SK-MEL-5 (cell line): ENCODE measurements at regions not wholly inside any gene's neighbourhood (a gene's known extent, or its start where the extent isn't known, plus 50 kb on each side); places are given as distances from the start of the nearest gene placed in this dataset.
A peak's percentile ranks its signal among the peaks of the same experiment; 100 is the strongest.

ENCODE experiments used
- DNase-seq: peaks from one replicate; pipeline ENCODE4 v3.0.0-alpha.2; 2016; ENCODE audit warnings: low read depth, low spot score
- in situ Hi-C: cut with HindIII; loops from 2 replicates; pipeline ENCODE4 v1.10.0; 2016; ENCODE audit warnings: low sequenced_read_pairs, high pct_unique_total_duplicates, low pct_unique_long_range_greater_than_20kb

DNA sequence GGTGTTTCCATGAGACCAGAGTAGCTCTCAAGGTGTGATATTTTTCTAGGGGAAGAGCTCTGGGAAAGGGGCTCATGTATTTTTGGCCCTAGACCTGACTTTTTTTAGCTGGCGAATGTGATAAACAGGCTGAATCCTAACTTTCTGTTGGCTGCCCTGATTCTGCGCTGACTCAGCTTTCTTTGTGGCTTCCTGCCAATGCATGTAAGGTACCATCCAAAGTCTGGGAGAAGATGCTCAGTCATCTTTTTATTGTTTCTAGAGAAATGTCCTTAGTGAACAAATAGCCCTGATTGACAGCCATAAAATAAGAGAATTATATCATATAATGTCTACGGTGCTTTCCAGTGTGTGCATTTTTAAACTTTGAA lies 113.6 kb upstream of the MBNL2 start:
- no peak for DNase-seq
- in situ Hi-C loops, result no loop called here

DNA sequence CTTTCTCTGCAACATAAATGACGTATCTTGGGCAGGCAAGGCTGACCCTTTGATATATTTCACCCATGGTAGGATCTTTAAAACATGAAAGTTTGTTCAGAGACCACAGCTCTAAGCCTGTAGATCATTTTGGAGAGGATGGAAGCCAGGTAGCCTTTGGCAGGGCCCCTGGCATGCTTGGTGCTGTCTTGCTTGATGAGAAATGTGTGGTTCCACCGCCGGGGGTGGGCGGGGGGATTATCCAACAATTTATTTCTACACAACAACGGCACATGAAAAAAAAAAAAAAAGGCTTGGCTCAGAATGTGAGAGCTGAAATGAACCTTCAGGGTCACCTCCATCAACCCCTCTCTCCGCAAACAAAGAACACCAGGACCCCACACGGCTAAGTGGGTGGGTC lies 112.9 kb upstream of the MBNL2 start:
- DNase-seq, result no peak
- in situ Hi-C loops, result no loop called here

DNA sequence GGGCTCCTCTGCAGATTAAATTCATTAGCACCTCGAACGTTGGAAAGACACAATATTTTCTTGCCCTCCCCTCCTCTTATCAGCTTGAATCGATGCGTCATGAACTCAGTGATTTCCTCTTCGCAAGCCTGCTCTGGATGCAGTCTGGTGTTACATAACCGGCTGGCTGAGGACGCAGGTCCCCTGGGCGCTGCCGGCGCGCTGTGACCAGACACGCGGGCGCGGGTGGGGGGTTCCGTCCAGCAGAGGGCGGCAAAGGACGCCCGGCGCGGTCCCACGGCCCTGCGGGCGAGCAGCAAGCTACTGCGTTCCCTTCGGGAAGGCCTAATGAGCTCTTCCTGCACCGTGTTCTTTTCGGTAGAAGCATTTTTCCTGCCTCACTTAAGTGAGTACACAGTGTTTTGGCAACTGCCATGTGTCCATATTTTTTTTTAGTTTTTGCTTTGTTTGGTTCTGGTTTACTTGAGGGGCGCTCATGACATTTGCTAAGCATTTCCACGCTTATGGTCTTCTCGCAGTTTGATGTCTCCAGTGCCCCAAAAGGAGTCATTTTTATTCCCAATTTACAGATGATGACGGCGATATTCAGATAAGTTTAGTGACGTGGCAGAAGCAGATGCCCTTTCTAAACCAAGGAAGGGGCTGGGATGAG lies 112.2 kb upstream of the MBNL2 start:
- peak; percentile 78 for DNase-seq
- in situ Hi-C loops, result loop anchor here (10.0 kb wide), 2 partner anchors 105 to 255 kb away; no protein-coding TSS in a partner anchor

- DNase-seq, result no peak
- in situ Hi-C loops, result loop anchor here (10.0 kb wide), 2 partner anchors 104 to 254 kb away; no protein-coding TSS in a partner anchor
Measured at GRCh38 chr13:97110936-97111335, 111.2 kb upstream of the MBNL2 start.

DNA sequence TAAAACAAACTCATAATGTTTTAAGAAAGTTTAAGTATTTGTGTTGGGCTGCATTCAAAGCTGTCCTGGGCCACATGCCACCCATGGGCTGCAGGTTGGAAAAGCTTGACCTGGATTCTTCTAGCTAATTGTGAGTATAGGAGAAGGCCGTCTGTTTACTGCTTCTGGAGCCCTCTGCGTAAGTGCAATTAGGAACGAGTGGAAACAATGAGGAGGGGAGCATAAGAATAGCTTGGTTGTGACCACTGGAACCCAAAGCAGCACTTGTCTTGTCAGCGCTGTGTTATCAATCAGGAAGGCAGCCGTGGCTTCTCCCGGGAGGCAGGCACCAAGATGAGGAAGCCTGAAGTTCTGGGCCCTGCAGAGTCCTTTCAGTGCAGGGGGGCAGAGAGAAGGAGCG lies 110.4 kb upstream of the MBNL2 start:
- in situ Hi-C loops, result loop anchor here (10.0 kb wide), 2 partner anchors 103 to 253 kb away; no protein-coding TSS in a partner anchor
- no peak for DNase-seq

DNA sequence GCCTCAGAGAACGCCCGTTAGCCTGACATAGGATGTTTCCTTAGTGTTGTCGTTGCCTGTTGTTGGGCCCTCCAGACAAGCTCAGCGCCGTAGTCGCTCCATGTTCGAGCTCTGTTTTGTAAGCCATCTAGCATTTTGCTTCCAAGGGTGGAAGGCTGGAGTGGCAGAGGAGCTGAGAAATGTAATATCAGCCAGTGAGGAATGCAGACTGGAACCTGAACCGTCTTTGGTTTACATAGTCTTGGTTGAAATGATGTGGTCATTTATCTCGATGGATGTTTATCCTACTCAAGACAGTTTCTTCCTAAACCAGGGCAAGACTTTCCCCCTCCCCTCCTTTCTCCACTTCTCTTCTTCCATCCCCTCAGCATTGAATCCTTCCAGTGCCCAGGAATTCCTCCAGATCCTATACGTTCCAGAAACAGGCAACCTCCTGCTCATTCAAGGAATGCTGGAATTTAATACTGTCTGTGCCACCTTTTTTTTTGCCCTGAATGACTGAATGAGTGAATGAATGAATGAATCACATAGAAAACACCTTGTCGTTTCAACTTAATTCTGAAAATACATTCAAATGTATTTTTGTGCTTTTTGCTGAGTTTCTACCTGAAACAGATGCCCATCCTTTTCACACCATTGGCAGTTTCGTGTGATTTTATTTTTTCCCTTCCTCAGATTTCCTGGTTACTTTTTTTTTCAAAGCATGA lies 109.5 kb upstream of the MBNL2 start:
- no peak for DNase-seq

DNA sequence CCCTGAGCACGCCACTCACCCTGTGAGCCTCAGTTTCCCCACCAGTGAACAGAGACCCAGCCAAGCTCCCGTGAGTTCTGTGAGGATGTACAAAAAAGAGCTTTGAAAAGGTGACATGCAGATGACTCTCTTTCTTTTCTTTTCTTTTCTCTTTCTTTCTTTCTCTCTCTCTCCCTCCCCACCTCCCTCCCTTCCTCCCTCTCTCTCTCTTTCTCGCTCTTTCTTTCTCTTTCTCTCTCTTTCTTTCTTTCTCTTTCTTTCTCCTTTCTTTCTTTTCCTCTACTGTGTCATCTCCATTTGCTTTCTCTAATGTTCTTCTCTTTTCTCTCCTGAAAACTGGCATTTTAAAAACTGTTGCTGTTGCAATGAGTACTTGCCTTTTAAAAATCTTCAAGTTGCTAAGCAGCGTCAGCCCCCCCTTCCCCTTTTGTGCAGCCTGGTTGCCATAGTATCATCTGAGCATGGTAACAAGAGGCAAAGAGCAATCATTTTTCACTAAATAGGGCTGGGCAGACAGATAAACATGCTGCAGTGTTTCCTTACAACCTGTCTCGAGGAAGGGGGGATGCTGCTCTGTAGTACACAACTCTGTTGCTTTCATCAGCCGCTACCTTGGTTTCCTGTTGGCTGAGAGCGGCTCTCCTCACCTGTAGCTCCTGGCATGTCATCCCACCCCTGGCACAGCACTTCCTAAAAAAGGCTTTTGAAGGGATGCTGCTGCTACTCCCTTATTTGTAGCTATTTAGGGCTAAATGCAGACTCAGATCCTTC lies 108.7 kb upstream of the MBNL2 start:
- no peak for DNase-seq
- in situ Hi-C loops, result loop anchor here (10.0 kb wide), 2 partner anchors 101 to 251 kb away; no protein-coding TSS in a partner anchor

More for the DNA sequence above, 109.5 kb upstream of the MBNL2 start:
- in situ Hi-C loops, result loop anchor here (10.0 kb wide), 2 partner anchors 102 to 252 kb away; no protein-coding TSS in a partner anchor

DNA sequence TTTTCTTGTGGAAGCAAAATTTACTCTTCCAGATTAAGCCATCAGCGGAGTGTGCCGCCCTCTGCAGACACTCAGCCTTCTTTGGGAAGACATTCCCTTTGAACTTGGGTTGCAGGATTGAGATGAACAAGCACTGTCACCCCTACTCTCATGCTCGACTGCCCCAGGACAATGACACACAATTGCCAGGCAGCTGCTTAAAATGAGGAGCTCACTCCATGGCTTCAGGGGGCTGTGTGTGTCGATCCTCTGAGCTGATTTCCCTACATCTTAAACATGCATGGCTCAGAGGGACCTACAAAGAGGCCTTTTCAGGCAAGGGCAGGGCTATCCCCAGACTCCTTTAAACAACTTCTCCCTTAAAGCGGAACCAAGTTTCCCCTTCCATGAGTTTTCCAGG lies 107.5 kb upstream of the MBNL2 start:
- in situ Hi-C loops, result loop anchor here (10.0 kb wide), 2 partner anchors 100 to 250 kb away; no protein-coding TSS in a partner anchor
- DNase-seq, result no peak

- in situ Hi-C loops, result loop anchor here (10.0 kb wide), 2 partner anchors 98 to 248 kb away; no protein-coding TSS in a partner anchor
- DNase-seq, result no peak
Measured at GRCh38 chr13:97116754-97117153, 105.4 kb upstream of the MBNL2 start.

DNA sequence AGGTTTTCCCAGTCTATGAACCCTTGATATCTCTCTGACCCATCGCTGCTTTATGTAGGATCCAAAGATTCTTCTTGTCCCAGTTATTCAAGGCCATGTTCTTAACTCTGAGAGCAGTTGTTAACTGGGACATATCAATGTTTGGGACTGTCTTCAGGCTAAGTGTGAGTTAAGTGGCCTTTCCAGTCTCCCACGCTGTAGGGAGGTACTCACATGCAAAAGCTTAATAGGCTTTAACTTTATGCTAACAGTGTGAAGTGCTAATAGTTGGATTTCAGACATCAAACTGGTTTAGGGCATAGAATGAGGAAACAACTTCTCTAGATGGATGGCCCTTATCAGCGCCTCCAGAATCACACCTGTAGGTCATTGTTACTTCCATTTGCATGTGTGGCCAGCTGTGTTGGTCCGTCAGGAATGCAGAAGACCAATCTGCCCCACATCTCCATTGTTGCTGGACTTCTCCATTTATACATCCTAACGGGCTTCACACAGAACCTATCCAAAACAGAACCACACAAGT lies 104.7 kb upstream of the MBNL2 start:
- in situ Hi-C loops, result loop anchor here (10.0 kb wide), 2 partner anchors 97 to 247 kb away; no protein-coding TSS in a partner anchor

DNA sequence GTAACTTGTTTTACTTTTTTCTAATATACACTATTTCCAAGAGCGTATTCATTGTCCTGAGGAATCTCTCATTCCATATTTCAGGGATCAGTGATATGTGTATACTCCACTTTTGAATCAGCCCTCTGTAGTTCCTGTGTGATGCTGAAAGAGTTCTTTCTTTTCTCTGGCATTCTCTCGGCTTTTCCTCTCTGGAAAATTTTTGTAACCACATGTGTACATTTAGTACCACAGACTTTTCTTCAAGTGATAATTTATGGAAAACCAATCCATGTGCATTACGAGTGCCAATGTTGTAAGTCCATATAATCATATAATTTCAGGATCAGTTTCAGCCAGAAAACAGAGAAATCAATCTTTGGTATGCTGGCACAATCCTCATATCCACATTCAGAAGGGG lies 102.2 kb upstream of the MBNL2 start:
- peak; percentile 53 for DNase-seq
- in situ Hi-C loops, result loop anchor here (10.0 kb wide), 2 partner anchors 95 to 245 kb away; no protein-coding TSS in a partner anchor

More for the DNA sequence above, 104.7 kb upstream of the MBNL2 start:
- no peak for DNase-seq

GRCh38 chr13:97120346-97120745 lies 101.8 kb upstream of the MBNL2 start:
- in situ Hi-C loops, result no loop called here
- no peak for DNase-seq

- DNase-seq, result no peak
- in situ Hi-C loops, result no loop called here
Measured at GRCh38 chr13:97120976-97121375, 101.2 kb upstream of the MBNL2 start.

DNA sequence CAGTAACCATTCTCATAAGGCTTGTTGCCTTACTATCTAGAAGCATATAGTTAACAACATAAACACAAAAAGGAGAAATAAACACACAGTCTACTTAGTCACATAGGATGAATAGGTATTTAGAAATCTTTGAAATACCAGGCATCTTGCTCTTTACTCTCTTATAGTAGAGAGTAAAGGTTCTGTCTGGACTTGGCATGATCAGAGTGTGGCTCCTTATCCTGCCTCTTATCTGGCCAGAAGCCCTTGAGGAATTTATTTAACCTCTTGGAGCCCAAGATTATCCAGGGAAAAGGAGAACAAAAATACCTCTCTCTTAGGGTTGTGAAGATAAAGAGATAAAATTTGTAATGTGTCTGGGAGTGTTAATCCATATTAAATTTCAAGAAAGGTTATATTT lies 100.2 kb upstream of the MBNL2 start:
- in situ Hi-C loops, result no loop called here
- DNase-seq, result no peak

DNA sequence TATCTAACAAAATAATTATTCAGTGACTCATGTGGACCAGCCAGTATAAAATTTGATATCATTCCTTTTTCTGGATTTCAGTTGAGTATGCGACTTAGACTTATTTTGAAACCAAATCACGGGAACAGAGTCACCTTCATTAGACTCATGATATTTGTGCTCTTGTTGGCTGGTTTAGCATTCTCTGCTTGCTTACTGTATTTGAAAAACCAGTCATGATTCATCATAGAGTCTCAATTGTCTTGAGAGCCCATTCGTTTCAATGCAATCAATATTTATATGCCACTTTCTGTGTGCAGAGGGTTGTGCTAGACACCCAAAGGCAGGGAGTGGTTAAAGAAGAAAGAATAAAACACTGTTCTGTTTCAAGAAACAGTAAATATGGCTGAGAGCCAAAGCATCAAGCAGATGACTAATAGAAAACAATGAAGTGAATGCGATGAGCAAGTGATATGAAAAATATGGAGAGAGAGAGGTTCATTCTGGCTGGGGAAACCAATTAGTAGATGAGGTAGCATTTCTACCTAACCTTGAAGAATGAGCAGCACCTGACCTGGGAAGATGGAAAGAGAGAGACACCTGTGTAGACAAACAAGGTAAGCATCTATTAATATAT lies 99.6 kb upstream of the MBNL2 start:
- in situ Hi-C loops, result no loop called here
- DNase-seq, result peak; percentile 94

- in situ Hi-C loops, result no loop called here
- DNase-seq, result no peak
Measured at GRCh38 chr13:97124206-97124605, 97.9 kb upstream of the MBNL2 start.
